ENCODE measurements at regions not wholly inside any gene's neighbourhood (a gene's known extent, or its start where the extent isn't known, plus 50 kb on each side); places are given as distances from the start of the nearest gene placed in this dataset.
"Not testable (repeated sequence)": the region's sequence is repeated elsewhere in the genome, so short reads cannot be mapped to it uniquely, and the experiment has no call there.

DNA sequence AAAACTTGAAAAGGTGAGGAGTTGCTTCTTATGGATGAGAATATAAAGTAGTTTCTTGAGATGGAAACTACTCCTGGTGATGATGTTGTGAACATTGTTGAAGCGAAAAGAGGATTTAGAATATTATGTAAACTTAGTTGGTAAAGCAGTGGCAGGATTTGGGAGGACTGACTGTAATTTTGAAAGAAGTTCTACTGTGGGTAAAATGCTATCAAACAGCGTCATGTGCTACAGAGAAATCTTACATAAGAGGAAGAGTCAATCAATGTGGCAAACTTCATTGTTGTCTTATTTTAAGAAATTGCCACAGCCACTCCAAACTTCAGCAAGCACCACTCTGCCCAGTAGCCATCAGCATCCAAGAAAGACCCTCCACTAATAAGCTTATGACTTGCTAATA is 112.9 kb upstream of the ZEB2 start:
- DNase-seq, result no peak

DNA sequence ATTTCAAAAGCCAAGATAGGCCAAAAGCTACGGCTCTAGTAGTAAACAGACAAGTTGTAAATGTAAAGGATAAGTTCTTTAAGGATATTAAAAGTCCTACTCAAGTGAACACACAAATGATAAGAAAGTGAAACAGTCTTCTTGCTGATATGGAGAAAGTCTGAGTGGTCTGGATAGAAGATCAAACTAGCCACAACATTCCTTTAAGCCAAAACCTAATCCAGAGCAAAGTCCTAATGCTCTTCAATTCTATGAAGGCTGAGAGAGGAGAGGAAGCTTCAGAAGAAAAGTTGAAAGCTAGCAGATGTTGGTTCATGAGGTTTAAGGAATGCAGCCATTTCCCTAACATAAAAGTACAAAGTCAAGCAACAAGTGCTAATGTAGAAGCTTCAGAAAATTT is 111.7 kb upstream of the ZEB2 start:
- no peak for DNase-seq

DNA sequence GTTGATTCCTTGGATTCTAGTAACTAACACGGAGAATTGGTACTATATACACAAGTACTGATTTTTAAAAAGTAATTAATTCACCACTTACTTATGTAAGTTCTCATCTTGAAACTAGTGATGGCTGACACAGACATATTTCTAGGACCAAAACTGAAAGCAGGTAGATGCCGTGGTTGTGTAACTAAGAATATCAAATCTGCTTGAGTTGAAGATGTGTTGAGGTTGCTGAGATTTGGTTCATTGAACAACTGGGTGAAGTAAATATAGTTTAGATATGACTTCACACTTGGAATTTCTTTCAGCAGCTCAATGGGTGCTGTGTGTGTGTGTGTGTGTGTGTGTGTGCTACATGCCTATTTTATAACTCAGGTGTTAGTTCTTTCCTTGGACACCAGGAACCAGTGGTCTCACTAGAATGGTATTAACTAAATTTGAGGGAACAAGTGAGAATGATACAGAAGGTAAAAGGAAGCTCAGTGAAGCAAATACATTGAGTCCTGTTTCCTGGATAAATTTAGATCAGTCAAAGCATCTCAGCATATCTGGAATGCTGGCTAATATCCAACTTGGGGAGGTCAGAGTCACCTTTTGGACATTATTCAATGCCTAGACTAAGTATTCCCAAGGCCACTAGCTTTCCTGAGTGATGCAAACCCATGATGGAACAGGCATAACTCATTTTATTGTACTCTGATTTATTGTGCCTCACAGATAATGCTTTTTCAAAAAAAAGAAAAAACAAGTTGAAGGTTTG is 110.7 kb upstream of the ZEB2 start:
- DNase-seq, result no peak

- no peak for DNase-seq
These were observed 110.0 kb upstream of the ZEB2 start for GRCh38 chr2:144629935-144630334.

GRCh38 chr2:144628566-144628965 is 108.6 kb upstream of the ZEB2 start:
- DNase-seq, result no peak

DNA sequence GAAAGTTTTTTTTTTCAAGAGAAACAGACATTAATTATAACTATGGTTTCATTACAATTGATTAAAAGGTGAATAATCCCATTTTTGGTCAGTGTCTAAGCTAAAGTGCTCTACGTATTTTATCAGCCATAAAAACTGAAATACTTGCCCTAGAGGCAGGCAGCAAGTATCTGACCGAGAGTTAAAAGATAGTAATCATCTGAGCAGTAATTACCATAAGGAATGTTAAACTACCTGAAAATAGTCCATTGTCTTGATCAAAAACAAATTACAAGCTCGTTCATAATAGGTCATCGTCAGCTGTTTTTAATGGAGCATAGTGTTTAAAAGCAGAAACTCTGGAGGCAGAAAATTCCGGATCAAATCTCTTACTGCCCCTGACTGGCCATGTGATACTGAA is 105.7 kb upstream of the ZEB2 start:
- no peak for DNase-seq

GRCh38 chr2:144625226-144625625 is 105.3 kb upstream of the ZEB2 start:
- DNase-seq, result no peak

GRCh38 chr2:144624451-144624850 is 104.5 kb upstream of the ZEB2 start:
- no peak for DNase-seq

DNA sequence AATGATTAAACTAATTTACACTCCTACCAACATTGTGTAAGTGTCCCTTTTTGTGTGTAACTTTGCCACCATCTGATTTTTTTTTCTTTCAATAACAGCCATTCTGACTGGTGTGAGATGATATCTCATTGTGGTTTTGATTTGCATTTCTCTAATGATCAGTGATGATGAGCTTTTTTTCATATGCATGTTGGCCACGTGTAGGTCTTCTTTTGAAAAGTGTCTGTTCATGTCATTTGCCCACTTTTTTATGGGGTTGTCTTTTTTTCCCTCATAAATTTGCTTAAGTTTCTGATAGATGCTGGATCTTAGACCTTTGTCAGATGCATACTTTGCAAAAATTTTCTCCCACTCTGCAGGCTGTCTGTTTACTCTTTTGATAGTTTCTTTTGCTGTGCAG is 102.5 kb upstream of the ZEB2 start:
- DNase-seq, result not testable (repeated sequence)

DNA sequence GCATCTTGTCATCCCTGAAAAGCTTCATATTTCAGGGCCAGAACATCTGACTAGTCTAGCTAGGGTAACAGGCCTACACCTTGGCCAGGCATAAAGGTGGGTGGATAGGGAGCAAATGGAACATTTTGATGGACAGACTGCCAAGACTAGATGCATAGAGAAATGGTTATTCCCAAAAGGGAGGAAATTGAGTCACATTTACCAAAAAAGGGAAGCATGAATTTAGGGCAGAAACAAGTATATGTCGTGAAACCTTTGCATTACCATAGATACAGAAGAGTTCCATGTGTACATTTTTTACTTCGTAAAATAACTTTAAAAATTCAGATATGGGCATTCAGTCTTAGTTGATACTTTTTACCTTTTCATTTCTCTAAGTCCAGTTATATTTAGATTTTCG is 101.3 kb upstream of the ZEB2 start:
- no peak for DNase-seq

DNA sequence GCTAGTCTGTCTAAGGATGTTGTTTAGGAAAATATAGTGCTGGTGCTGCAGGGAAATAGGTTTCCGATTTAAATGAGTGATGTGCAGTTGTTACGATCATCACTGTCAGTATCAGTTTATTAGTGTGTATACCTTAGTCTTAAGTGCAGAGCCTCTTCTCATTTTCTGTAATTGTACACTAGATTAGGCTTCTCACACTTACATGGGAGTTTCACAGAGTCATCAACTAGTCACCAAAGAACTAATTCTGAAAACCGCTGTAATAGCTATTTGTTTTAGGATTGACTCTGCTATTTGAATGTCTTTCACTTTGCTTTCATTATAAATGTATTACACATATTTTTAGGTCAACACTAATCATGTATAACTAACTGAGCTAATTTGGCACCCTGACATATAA is 99.8 kb upstream of the ZEB2 start:
- no peak for DNase-seq

GRCh38 chr2:144617171-144617570 is 97.3 kb upstream of the ZEB2 start:
- not testable (repeated sequence) for DNase-seq

GRCh38 chr2:144615866-144616565 is 96.1 kb upstream of the ZEB2 start:
- no peak for DNase-seq

GRCh38 chr2:144607891-144608521 is 88.1 kb upstream of the ZEB2 start:
- peak; percentile 57 for DNase-seq

DNA sequence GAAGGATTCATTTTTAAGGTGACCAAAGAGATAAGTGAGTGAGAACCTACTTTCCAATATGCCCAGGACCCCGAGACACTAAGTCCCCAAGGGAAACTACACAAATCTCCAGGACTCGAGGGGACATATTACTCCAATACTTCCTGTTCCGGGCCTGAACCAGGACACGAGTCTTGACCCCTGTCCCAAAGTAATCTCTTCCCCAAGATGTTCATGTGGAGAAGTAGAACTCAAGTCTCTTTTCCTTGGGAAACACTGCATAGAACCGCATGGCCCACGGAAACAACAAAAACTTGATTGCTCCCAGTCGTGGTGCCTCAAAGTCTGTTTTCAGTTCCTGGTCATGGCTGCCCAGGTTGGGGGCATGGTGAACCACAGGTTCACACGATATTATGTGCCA is 87.2 kb upstream of the ZEB2 start:
- no peak for DNase-seq

DNA sequence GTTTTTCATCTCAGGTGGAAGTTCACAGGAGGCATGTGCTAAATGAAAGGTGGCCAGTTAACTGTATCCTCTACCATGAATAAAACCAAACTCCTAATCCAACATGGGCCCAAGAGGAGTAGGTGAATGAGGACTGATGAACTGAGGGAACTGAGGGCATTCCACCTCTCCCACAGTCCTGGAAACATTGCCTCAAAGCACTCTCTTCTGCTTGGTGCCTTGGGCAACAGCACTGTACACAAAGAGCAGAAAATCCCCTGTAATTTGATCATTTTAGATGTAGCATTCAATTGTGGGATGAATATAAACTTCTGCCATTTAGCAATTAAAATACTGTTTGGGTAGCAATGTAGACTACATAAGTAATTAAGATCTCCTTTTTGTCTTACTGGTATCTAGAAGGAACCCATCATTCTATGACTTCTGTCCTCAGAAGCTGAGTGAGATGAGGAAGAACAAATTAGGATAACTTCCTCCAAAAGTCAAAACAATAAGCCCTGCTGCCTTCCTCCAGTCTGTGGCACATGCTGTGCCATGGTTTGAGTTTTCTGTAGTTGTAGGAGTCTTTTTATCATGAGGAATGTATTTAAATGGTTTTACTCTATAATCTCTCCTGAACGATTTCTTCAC is 86.7 kb upstream of the ZEB2 start:
- DNase-seq, result no peak

DNA sequence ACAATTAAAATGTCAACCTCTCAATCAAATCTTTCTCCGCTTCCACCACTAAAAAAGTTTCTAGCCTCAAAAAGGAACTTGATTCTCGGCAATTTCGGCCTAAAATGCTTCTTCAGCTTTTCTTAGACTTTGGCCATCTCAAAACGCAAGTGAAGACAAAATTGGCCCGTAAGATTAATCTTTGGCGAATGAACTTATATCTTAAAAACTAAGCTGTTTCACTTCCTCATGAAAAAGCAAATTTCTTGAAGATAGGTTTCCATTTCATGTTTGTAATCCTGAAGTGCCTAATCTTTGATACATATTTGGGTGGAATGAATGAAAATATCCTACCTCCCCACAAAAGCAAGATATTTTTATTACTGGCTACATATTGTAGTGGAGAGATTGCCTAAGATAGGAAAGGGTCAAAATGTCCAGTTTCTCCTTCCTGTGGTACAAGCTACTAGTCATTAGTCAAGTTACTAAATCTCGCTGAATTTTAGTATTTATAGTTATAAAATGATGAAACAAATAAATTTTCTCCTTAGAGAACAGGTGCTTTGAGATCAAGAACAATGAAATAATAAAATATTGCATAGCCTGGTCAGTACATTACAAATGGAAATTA is 85.4 kb upstream of the ZEB2 start:
- no peak for DNase-seq

DNA sequence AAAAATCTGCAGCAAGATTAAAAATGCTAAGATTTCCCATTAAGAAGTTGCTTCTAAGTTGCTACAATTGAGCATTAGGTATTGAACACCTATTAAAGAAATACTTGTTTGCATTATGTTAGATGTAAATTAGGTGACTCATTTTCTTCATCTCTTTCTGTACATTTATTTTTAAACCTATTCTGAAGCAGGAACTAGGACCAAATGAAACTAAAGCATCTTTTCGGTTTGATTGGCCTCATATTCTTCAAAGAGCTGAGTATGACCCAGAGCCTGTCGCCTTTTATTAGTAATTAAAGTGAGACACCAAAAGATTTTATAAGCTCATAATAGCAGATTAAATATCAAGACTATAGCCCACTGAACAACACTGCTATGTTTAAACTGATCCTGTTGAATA is 83.4 kb upstream of the ZEB2 start:
- DNase-seq, result no peak

DNA sequence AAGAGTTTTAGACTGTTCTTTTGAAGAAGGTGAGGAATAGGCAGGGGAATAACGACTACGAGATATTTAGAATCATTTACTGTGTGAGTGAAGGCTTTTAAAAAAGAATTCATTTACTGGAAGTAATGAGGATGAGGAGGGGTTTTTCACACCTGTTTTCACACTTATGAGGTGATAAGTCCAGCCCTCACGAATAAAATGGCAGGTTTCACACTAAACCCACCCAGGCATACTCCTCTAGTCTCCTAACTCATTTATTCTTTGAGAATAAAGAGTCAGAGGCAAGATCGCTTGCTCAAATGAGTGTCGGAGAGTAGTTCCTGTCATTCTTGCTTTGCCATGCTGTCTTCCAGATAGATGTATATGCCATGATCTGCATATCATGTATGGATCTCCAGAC is 79.0 kb upstream of the ZEB2 start:
- DNase-seq, result no peak

- no peak for DNase-seq
These were observed 78.1 kb upstream of the ZEB2 start for GRCh38 chr2:144597894-144598593.

- DNase-seq, result no peak
These were observed 77.5 kb upstream of the ZEB2 start for GRCh38 chr2:144597388-144597787.

- DNase-seq, result no peak
These were observed 76.4 kb upstream of the ZEB2 start for GRCh38 chr2:144596073-144596871.

All from femur (tissue), 1 donor.